DND-41 (cell line): ENCODE measurements at regions not wholly inside any gene's neighbourhood (a gene's known extent, or its start where the extent isn't known, plus 50 kb on each side); places are given as distances from the start of the nearest gene placed in this dataset.

Experiments
- ATAC-seq: fragments of 200-7000 bp; cut with Tn5 transposase; 3 replicates; pipeline ENCODE4 v1.9.1; 2021; ENCODE audit warnings: low read depth; ENCODE audit not compliant: insufficient read depth
- DNase-seq: peaks from one replicate; pipeline ENCODE4 v3.0.0-alpha.2; 2020
- H2AFZ ChIP-seq: 2 replicates; pipeline ENCODE4 v1.6.0; 2012; ENCODE audit warnings: low read depth, low read length
- H3K27ac ChIP-seq: 2 replicates; pipeline ENCODE4 v1.5.1; 2012; ENCODE audit warnings: low read length, inconsistent platforms
- H3K27me3 ChIP-seq: fragments of 200-600 bp; sonication (generic); 2 replicates; pipeline ENCODE4 v1.6.0; 2012; ENCODE audit warnings: low read length, mild to moderate bottlenecking, inconsistent platforms; ENCODE audit not compliant: insufficient read depth, poor library complexity
- H3K36me3 ChIP-seq: 2 replicates; pipeline ENCODE4 v1.5.1; 2012; ENCODE audit warnings: low read length, inconsistent platforms; ENCODE audit not compliant: insufficient read depth
- H3K4me1 ChIP-seq: 2 replicates; pipeline ENCODE4 v1.5.1; 2012; ENCODE audit warnings: mild to moderate bottlenecking, low read length; ENCODE audit not compliant: insufficient read depth
- H3K4me2 ChIP-seq: 2 replicates; pipeline ENCODE4 v1.6.0; 2012; ENCODE audit warnings: mild to moderate bottlenecking, moderate library complexity, low read length, inconsistent platforms; ENCODE audit not compliant: insufficient read depth
- H3K4me3 ChIP-seq, 2 experiments: fragments of 200-600 bp in 1 of 2; shearing (Covaris generic) in 1 of 2; 2 replicates each; pipeline ENCODE4 v1.5.1; 2012 to 2016; ENCODE audit warnings: inconsistent platforms in 2 of 2, low read length in 2 of 2, mild to moderate bottlenecking in 2 of 2, low read depth in 1 of 2, moderate library complexity in 1 of 2
- H3K79me2 ChIP-seq: 2 replicates; pipeline ENCODE4 v1.6.0; 2012; ENCODE audit warnings: low read length, inconsistent platforms; ENCODE audit not compliant: insufficient read depth
- H3K9ac ChIP-seq: 2 replicates; pipeline ENCODE4 v1.6.0; 2012; ENCODE audit warnings: low read depth, mild to moderate bottlenecking, inconsistent platforms, low read length, moderate library complexity
- H3K9me3 ChIP-seq: 2 replicates; pipeline ENCODE4 v1.5.1; 2012; ENCODE audit warnings: low read length, moderate library complexity, mild to moderate bottlenecking, inconsistent platforms; ENCODE audit not compliant: insufficient read depth, severe bottlenecking
- H4K20me1 ChIP-seq: 2 replicates; pipeline ENCODE4 v1.6.0; 2012; ENCODE audit warnings: low read length; ENCODE audit not compliant: insufficient read depth
- EZH2 ChIP-seq: IDR thresholded peaks from 3 replicates; pipeline ENCODE4 v1.6.1; 2012; ENCODE audit warnings: borderline replicate concordance, low read depth, mild to moderate bottlenecking, moderate library complexity, low read length, inconsistent platforms; ENCODE audit not compliant: severe bottlenecking
- TF ChIP-seq, protein P1 (sequence below): IDR thresholded peaks from 2 replicates; pipeline ENCODE4 v1.5.1; 2012; ENCODE audit warnings: borderline replicate concordance, low read length, moderate library complexity, mild to moderate bottlenecking; ENCODE audit not compliant: poor library complexity, severe bottlenecking; ENCODE audit errors: extremely low read depth

- H3K27ac ChIP-seq: no peak overlapping the region
- H4K20me1 ChIP-seq: no peaks in the 10 kb centered on the region
- no peak for TF ChIP-seq EZH2
- TF ChIP-seq, protein P1, sequence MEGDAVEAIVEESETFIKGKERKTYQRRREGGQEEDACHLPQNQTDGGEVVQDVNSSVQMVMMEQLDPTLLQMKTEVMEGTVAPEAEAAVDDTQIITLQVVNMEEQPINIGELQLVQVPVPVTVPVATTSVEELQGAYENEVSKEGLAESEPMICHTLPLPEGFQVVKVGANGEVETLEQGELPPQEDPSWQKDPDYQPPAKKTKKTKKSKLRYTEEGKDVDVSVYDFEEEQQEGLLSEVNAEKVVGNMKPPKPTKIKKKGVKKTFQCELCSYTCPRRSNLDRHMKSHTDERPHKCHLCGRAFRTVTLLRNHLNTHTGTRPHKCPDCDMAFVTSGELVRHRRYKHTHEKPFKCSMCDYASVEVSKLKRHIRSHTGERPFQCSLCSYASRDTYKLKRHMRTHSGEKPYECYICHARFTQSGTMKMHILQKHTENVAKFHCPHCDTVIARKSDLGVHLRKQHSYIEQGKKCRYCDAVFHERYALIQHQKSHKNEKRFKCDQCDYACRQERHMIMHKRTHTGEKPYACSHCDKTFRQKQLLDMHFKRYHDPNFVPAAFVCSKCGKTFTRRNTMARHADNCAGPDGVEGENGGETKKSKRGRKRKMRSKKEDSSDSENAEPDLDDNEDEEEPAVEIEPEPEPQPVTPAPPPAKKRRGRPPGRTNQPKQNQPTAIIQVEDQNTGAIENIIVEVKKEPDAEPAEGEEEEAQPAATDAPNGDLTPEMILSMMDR: no peak
- H3K27me3 ChIP-seq: no peaks in the 10 kb centered on the region
- no peak overlapping the region for H2AFZ ChIP-seq
- H3K79me2 ChIP-seq: no peaks in the 10 kb centered on the region
- H3K4me3 ChIP-seq: no peak overlapping the region
- ATAC-seq (no peak), DNase-seq (no peak)
- H3K36me3 ChIP-seq: no peaks in the 10 kb centered on the region
- H3K9me3 ChIP-seq: no peaks in the 10 kb centered on the region
- H3K9ac ChIP-seq: no peak overlapping the region
- H3K4me1 ChIP-seq: no peaks in the 10 kb centered on the region
- H3K4me2 ChIP-seq: no peak overlapping the region
These were observed 247.0 kb downstream of the CHD9NB start for GRCh38 chr16:52805559-52806168.

- Histone ChIP-seq H3K79me2 (no peaks in the 10 kb centered on the region), H2AFZ (no peak overlapping the region), H3K9ac (no peak overlapping the region), H3K4me3 (no peak overlapping the region), H3K27me3 (no peaks in the 10 kb centered on the region), H3K36me3 (no peaks in the 10 kb centered on the region), H3K4me1 (no peaks in the 10 kb centered on the region), H3K9me3 (no peaks in the 10 kb centered on the region), H3K4me2 (no peak overlapping the region), H4K20me1 (no peaks in the 10 kb centered on the region), H3K27ac (no peak overlapping the region)
- ATAC-seq (no peak), DNase-seq (no peak)
- TF ChIP-seq EZH2: no peak
- TF ChIP-seq, protein P1: no peak
These were observed 252.3 kb downstream of the CHD9NB start for GRCh38 chr16:52800432-52800831.

DNA sequence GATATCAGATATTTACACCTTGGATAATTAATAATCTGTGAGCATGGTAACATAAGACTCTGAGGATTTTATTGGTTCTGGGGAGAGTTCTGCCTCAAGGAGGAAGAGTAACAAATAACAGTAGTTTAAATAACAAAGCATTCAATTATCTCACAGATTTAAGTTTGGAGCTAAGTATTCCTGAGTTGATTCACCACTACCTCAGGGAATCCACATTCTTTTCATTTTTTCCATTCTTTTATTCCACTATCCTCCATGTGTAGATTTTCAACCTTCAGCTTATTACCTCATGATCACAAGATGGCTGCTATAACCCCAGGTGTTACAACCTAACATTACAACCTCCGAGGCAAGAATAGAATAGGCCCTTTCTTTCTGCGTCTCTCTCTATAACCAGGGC, 252.2 kb upstream of the TOX3 start:
- Histone ChIP-seq H3K27ac (no peak overlapping the region), H4K20me1 (no peaks in the 10 kb centered on the region), H3K4me1 (no peaks in the 10 kb centered on the region), H3K79me2 (no peaks in the 10 kb centered on the region), H3K4me3 (no peak overlapping the region), H2AFZ (no peak overlapping the region), H3K36me3 (no peaks in the 10 kb centered on the region), H3K4me2 (no peak overlapping the region), H3K9me3 (peaks cover 6% of the 10 kb centered on the region), H3K9ac (no peak overlapping the region), H3K27me3 (no peaks in the 10 kb centered on the region)
- TF ChIP-seq, protein P1: no peak
- TF ChIP-seq EZH2: no peak
- DNase-seq: no peak
- ATAC-seq: no peak

DNA sequence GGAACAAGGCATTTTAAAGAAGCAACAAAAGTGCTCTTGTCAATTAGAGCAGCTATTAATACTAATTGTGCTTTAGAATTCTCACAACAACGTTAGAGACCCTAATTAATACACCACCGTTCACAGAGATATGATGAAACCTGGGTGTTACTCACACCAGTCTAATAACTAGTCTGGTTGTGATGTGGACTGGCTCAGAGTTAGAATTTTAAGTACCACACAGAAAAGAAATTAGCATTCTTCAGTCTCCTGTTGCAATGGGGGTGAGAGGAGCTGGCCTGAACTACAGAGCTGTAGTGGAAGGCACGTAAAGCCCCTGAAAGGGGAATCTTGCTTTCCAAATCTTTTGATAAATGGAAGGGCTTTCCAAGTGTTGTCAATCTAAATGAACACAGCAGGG, 240.8 kb upstream of the TOX3 start:
- H2AFZ ChIP-seq: no peak overlapping the region
- no peaks in the 10 kb centered on the region for H3K79me2 ChIP-seq
- H3K36me3 ChIP-seq: no peaks in the 10 kb centered on the region
- H3K4me3 ChIP-seq: no peak overlapping the region
- no peak overlapping the region for H3K4me2 ChIP-seq
- H3K9ac ChIP-seq: no peak overlapping the region
- no peak overlapping the region for H3K27ac ChIP-seq
- H3K27me3 ChIP-seq: no peaks in the 10 kb centered on the region
- H4K20me1 ChIP-seq: no peaks in the 10 kb centered on the region
- no peaks in the 10 kb centered on the region for H3K4me1 ChIP-seq
- DNase-seq (no peak), ATAC-seq (no peak)
- H3K9me3 ChIP-seq: no peaks in the 10 kb centered on the region
- TF ChIP-seq EZH2: no peak
- TF ChIP-seq, protein P1: no peak
